SK-N-SH (cell line): ENCODE measurements at regions not wholly inside any gene's neighbourhood (a gene's known extent, or its start where the extent isn't known, plus 50 kb on each side); places are given as distances from the start of the nearest gene placed in this dataset.

Experiments
- CTCF ChIA-PET: fragments of 300-600, 350-600 bp; formaldehyde crosslinking; extraction: SDS; loops from one replicate; lab custom pipeline; 2021; lab: Yijun Ruan, JAX
- POLR2A ChIA-PET: fragments of 350-600 bp; sonication (Branson Sonifier 250); formaldehyde crosslinking; extraction: SDS; loops from one replicate; lab custom pipeline; 2020; ENCODE audit warnings: antibody characterized with exemption, inconsistent platforms; lab: Yijun Ruan, JAX
- DNase-seq: peaks from one replicate; pipeline ENCODE4 v3.0.0; 2012
- H2AFZ ChIP-seq: fragments of 200-600 bp; sonication (generic); 2 replicates; pipeline ENCODE4 v1.8.1; 2016; ENCODE audit warnings: antibody characterized with exemption, mild to moderate bottlenecking, low read depth
- H3F3A ChIP-seq: fragments of 200-600 bp; sonication (generic); replicated peaks from 2 replicates; pipeline ENCODE3; 2016; ENCODE audit warnings: antibody characterized with exemption, mild to moderate bottlenecking; ENCODE audit not compliant: insufficient read depth
- H3K27ac ChIP-seq, 2 experiments: fragments of 200-500 bp in 1 of 2; fragments of 200-600 bp in 1 of 2; sonication (Bioruptor generic) in 1 of 2; sonication (generic), shearing (Covaris generic) in 1 of 2; 2 replicates each; pipeline versions ENCODE4 v1.5.1 to v1.6.1; 2014 to 2016; ENCODE audit warnings: low read depth in 2 of 2, inconsistent platforms in 1 of 2, low read length in 1 of 2, mild to moderate bottlenecking in 1 of 2, mixed read lengths in 1 of 2
- H3K27me3 ChIP-seq: fragments of 200-600 bp; sonication (generic), shearing (Covaris generic); 2 replicates; pipeline ENCODE4 v1.6.1; 2016; ENCODE audit warnings: mixed run types; ENCODE audit not compliant: insufficient read depth
- H3K36me3 ChIP-seq, 2 experiments: fragments of 200-500 bp in 1 of 2; fragments of 200-600 bp in 1 of 2; sonication (Bioruptor generic) in 1 of 2; sonication (generic) in 1 of 2; replicated peaks in 1 of 2; 2 replicates each; pipeline versions ENCODE3 to v1.5.1; 2014 to 2016; ENCODE audit warnings: low read length in 1 of 2, mild to moderate bottlenecking in 1 of 2; ENCODE audit not compliant: insufficient read depth in 2 of 2, control insufficient read depth in 1 of 2
- H3K4me1 ChIP-seq, 2 experiments: fragments of 200-500 bp in 1 of 2; fragments of 200-600 bp in 1 of 2; sonication (Bioruptor generic) in 1 of 2; sonication (generic), shearing (Covaris generic) in 1 of 2; 2 replicates each; pipeline versions ENCODE4 v1.5.1 to v1.6.1; 2014 to 2016; ENCODE audit warnings: low read depth in 1 of 2, low read length in 1 of 2, mixed run types in 1 of 2; ENCODE audit not compliant: insufficient read depth in 2 of 2, control insufficient read depth in 1 of 2
- H3K4me2 ChIP-seq: fragments of 200-600 bp; sonication (generic), shearing (Covaris generic); 2 replicates; pipeline ENCODE4 v1.6.1; 2017; ENCODE audit warnings: mixed run types
- H3K4me3 ChIP-seq, 2 experiments: fragments of 200-500 bp in 1 of 2; fragments of 200-600 bp in 1 of 2; sonication (Bioruptor generic) in 1 of 2; sonication (generic), shearing (Covaris generic) in 1 of 2; 2 replicates each; pipeline versions ENCODE4 v1.5.1 to v1.8.1; 2014 to 2016; ENCODE audit warnings: low read depth in 2 of 2, inconsistent platforms in 1 of 2, low read length in 1 of 2, mild to moderate bottlenecking in 1 of 2, mixed read lengths in 1 of 2, moderate library complexity in 1 of 2
- H3K79me2 ChIP-seq: fragments of 200-600 bp; sonication (generic); 2 replicates; pipeline ENCODE4 v1.8.1; 2017; ENCODE audit warnings: mild to moderate bottlenecking; ENCODE audit not compliant: insufficient read depth
- H3K9ac ChIP-seq: fragments of 200-600 bp; sonication (generic); 2 replicates; pipeline ENCODE4 v1.6.1; 2017; ENCODE audit warnings: mixed run types
- H3K9me2 ChIP-seq: fragments of 200-600 bp; sonication (generic); 2 replicates; pipeline ENCODE4 v1.6.1; 2017; ENCODE audit warnings: mixed run types
- H3K9me3 ChIP-seq: fragments of 200-600 bp; sonication (generic); 2 replicates; pipeline ENCODE4 v1.6.1; 2017; ENCODE audit warnings: mixed run types, mild to moderate bottlenecking, moderate library complexity
- H4K20me1 ChIP-seq: fragments of 200-600 bp; sonication (generic); 2 replicates; pipeline ENCODE4 v1.6.1; 2017; ENCODE audit warnings: mild to moderate bottlenecking, mixed run types; ENCODE audit not compliant: insufficient read depth
- EP300 ChIP-seq, 2 experiments: IDR thresholded peaks; 2 replicates each; pipeline versions ENCODE4 v1.4.0 to v1.6.1; 2012; ENCODE audit warnings: borderline replicate concordance in 1 of 2, low read depth in 1 of 2, low read length in 1 of 2
- FOSL2 ChIP-seq: IDR thresholded peaks from 2 replicates; pipeline ENCODE4 v1.4.0; 2012; ENCODE audit warnings: low read depth, mild to moderate bottlenecking, moderate library complexity, borderline replicate concordance
- FOXM1 ChIP-seq: IDR thresholded peaks from 2 replicates; pipeline ENCODE4 v1.4.0; 2012; ENCODE audit warnings: low read depth, mild to moderate bottlenecking
- REST ChIP-seq: IDR thresholded peaks from 2 replicates; pipeline ENCODE4 v1.6.1; 2012; ENCODE audit warnings: mild to moderate bottlenecking, low read depth, low read length, moderate library complexity
- RFX5 ChIP-seq: IDR thresholded peaks from 2 replicates; pipeline ENCODE4 v1.6.1; 2012; ENCODE audit warnings: mild to moderate bottlenecking, improper control_type of control experiment, low read length
- SIN3A ChIP-seq: IDR thresholded peaks from 2 replicates; pipeline ENCODE4 v1.6.1; 2012; ENCODE audit warnings: low read depth, mild to moderate bottlenecking, low read length, moderate library complexity, borderline replicate concordance
- TAF1 ChIP-seq: IDR thresholded peaks from 2 replicates; pipeline ENCODE4 v1.6.1; 2012; ENCODE audit warnings: low read depth, mild to moderate bottlenecking, low read length, moderate library complexity, borderline replicate concordance
- TEAD4 ChIP-seq: IDR thresholded peaks from 2 replicates; pipeline ENCODE4 v1.4.0; 2012; ENCODE audit warnings: mild to moderate bottlenecking, borderline replicate concordance; ENCODE audit not compliant: insufficient read depth
- USF1 ChIP-seq: IDR thresholded peaks from 2 replicates; pipeline ENCODE4 v1.4.0; 2012; ENCODE audit warnings: low read depth, borderline replicate concordance
- WGBS: methylation state at CpG from one replicate; pipeline ENCODE4 v1.1.6; 2017; ENCODE audit warnings: low lambda C conversion rate; 5-methylcytosine and 5-hydroxymethylcytosine counted together
- TF ChIP-seq, protein P1 (sequence below): fragments of 200-600 bp; sonication (generic); IDR thresholded peaks from 2 replicates; pipeline ENCODE4 v1.6.1; 2017; ENCODE audit warnings: antibody characterized with exemption, mild to moderate bottlenecking, moderate library complexity

DNA sequence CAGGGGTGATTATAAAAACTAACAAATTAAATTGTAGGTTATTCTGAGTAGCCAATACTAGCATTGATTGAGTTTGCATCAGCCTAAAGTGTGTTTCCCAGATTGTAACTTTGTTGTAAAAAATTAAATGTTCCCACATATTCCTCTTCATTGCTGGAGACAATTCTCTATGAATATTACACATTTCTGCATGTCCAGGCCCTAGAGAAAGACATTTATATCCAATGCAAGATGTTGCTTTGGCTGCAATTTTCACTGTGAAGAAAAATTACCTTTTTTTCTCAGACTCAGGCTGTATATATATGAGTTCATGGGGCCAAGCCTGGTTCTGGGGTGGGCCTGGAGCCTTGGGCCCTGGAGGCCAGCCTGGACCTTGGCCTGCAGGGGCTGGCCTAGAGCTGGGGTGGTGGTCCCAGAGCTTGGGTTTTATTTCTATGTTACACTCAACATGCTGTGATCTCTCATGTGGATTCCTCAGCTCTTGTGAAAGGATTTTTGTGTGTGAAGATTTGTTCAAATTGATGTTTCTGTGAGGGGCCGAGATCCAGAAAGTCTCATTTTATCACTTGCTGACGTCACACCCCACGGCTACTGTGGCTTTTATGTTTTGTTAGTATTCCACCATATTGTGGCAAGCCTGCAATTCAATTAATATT is 232.5 kb downstream of the SPATA31A1 start:
- POLR2A ChIA-PET = no interaction called here
- H2AFZ ChIP-seq = no peak overlapping the region; the same call in 1 of the 2 replicates
- H4K20me1 ChIP-seq = no peaks in the 10 kb centered on the region
- no peak overlapping the region for H3K9ac ChIP-seq
- H3F3A ChIP-seq = peaks cover 6% of the 10 kb centered on the region
- H3K27me3 ChIP-seq = no peaks in the 10 kb centered on the region
- no peaks in the 10 kb centered on the region for H3K9me3 ChIP-seq
- 52% methylated on average over 3 of the region's 3 CpGs for WGBS
- H3K4me1 ChIP-seq = no peaks in the 10 kb centered on the region
- H3K36me3 ChIP-seq = no peaks in the 10 kb centered on the region
- H3K4me2 ChIP-seq = no peak overlapping the region; the same call in 1 of the 2 replicates
- no peak overlapping the region for H3K27ac ChIP-seq
- no peaks in the 10 kb centered on the region for H3K9me2 ChIP-seq
- no peaks in the 10 kb centered on the region for H3K79me2 ChIP-seq
- no peak for TF ChIP-seq SIN3A
- no peak for TF ChIP-seq EP300 (IDR thresholded peaks at IDR 0.05; ENCODE audit: borderline replicate concordance in 1 of 2, low read depth in 1 of 2, low read length in 1 of 2)
- no peak for TF ChIP-seq REST
- no peak for TF ChIP-seq RFX5
- no peak for TF ChIP-seq FOSL2
- no peak for TF ChIP-seq TAF1
- TF ChIP-seq, protein P1, sequence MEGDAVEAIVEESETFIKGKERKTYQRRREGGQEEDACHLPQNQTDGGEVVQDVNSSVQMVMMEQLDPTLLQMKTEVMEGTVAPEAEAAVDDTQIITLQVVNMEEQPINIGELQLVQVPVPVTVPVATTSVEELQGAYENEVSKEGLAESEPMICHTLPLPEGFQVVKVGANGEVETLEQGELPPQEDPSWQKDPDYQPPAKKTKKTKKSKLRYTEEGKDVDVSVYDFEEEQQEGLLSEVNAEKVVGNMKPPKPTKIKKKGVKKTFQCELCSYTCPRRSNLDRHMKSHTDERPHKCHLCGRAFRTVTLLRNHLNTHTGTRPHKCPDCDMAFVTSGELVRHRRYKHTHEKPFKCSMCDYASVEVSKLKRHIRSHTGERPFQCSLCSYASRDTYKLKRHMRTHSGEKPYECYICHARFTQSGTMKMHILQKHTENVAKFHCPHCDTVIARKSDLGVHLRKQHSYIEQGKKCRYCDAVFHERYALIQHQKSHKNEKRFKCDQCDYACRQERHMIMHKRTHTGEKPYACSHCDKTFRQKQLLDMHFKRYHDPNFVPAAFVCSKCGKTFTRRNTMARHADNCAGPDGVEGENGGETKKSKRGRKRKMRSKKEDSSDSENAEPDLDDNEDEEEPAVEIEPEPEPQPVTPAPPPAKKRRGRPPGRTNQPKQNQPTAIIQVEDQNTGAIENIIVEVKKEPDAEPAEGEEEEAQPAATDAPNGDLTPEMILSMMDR = no peak
- TF ChIP-seq FOXM1 = no peak
- TF ChIP-seq USF1 = no peak
- no peak for TF ChIP-seq TEAD4
- TF ChIP-seq, all 33 proteins: peak for 0
- no peak for DNase-seq
- CTCF ChIA-PET = no interaction called here
- H3K4me3 ChIP-seq = no peak overlapping the region
